Glutamatergic neuron (in vitro differentiated cells): ENCODE measurements at regions not wholly inside any gene's neighbourhood (a gene's known extent, or its start where the extent isn't known, plus 50 kb on each side); places are given as distances from the start of the nearest gene placed in this dataset.
"Not testable (repeated sequence)": the region's sequence is repeated elsewhere in the genome, so short reads cannot be mapped to it uniquely, and the experiment has no call there.

ENCODE experiments used
- DNase-seq: peaks from one replicate; pipeline ENCODE4 v3.0.0; 2022
- H3K27ac Mint-ChIP-seq: one replicate; pipeline ENCODE4 v1.8.0; 2020; ENCODE audit warnings: mild to moderate bottlenecking, mixed read lengths, inconsistent platforms; ENCODE audit not compliant: unreplicated experiment
- H3K27me3 Mint-ChIP-seq: one replicate; pipeline ENCODE4 v1.8.0; 2020; ENCODE audit warnings: mild to moderate bottlenecking, moderate library complexity, mixed read lengths, inconsistent platforms; ENCODE audit not compliant: unreplicated experiment
- H3K36me3 Mint-ChIP-seq: one replicate; pipeline ENCODE4 v1.8.0; 2020; ENCODE audit warnings: mild to moderate bottlenecking, mixed read lengths, inconsistent platforms; ENCODE audit not compliant: unreplicated experiment
- H3K4me1 Mint-ChIP-seq: one replicate; pipeline ENCODE4 v1.8.0; 2020; ENCODE audit warnings: mild to moderate bottlenecking, low read depth, mixed read lengths, inconsistent platforms; ENCODE audit not compliant: unreplicated experiment
- H3K4me3 Mint-ChIP-seq: one replicate; pipeline ENCODE4 v1.8.0; 2020; ENCODE audit warnings: mild to moderate bottlenecking, mixed read lengths, inconsistent platforms; ENCODE audit not compliant: unreplicated experiment
- H3K9me3 Mint-ChIP-seq: one replicate; pipeline ENCODE4 v1.8.0; 2020; ENCODE audit warnings: mild to moderate bottlenecking, moderate library complexity, mixed read lengths, inconsistent platforms; ENCODE audit not compliant: unreplicated experiment
- CTCF ChIP-seq: fragments of 200-600 bp; sonication (generic); IDR thresholded peaks from one replicate; pipeline ENCODE4 v1.5.0; 2021; ENCODE audit not compliant: partially characterized antibody, unreplicated experiment

GRCh38 chr2:146388757-146389156 is 1456.1 kb upstream of the ACVR2A start:
- Mint-ChIP-seq H3K36me3 (no peaks in the 10 kb centered on the region), H3K4me1 (peaks cover 8% of the 10 kb centered on the region), H3K9me3 (no peaks in the 10 kb centered on the region), H3K27me3 (no peaks in the 10 kb centered on the region), H3K27ac (no peak overlapping the region), H3K4me3 (no peak overlapping the region)
- DNase-seq, result no peak
- TF ChIP-seq CTCF, result no peak

- no peak for TF ChIP-seq CTCF
- Mint-ChIP-seq H3K27me3 (no peaks in the 10 kb centered on the region), H3K36me3 (no peaks in the 10 kb centered on the region), H3K4me3 (no peak overlapping the region), H3K4me1 (peaks cover 2% of the 10 kb centered on the region), H3K9me3 (no peaks in the 10 kb centered on the region), H3K27ac (no peak overlapping the region)
- DNase-seq, result no peak
Measured at GRCh38 chr2:146386096-146386495, 1458.7 kb upstream of the ACVR2A start.

GRCh38 chr2:146385031-146385430 is 1459.8 kb upstream of the ACVR2A start:
- H3K27me3 Mint-ChIP-seq, result no peaks in the 10 kb centered on the region
- no peak for DNase-seq
- H3K27ac Mint-ChIP-seq, result no peak overlapping the region
- H3K4me1 Mint-ChIP-seq, result peaks cover 2% of the 10 kb centered on the region
- H3K36me3 Mint-ChIP-seq, result no peaks in the 10 kb centered on the region
- TF ChIP-seq CTCF, result no peak
- H3K4me3 Mint-ChIP-seq, result no peak overlapping the region
- H3K9me3 Mint-ChIP-seq, result no peaks in the 10 kb centered on the region

GRCh38 chr2:146376511-146377064 is 1468.2 kb upstream of the ACVR2A start:
- Mint-ChIP-seq H3K4me3 (no peak overlapping the region), H3K4me1 (peaks cover 4% of the 10 kb centered on the region), H3K36me3 (no peaks in the 10 kb centered on the region), H3K27me3 (no peaks in the 10 kb centered on the region), H3K27ac (no peak overlapping the region), H3K9me3 (no peaks in the 10 kb centered on the region)
- DNase-seq, result no peak
- no peak for TF ChIP-seq CTCF

- Mint-ChIP-seq H3K4me3 (no peak overlapping the region), H3K9me3 (no peaks in the 10 kb centered on the region), H3K27me3 (no peaks in the 10 kb centered on the region), H3K27ac (no peak overlapping the region), H3K4me1 (peaks cover 4% of the 10 kb centered on the region), H3K36me3 (no peaks in the 10 kb centered on the region)
- TF ChIP-seq CTCF, result no peak
- no peak for DNase-seq
Measured at GRCh38 chr2:146374505-146374904, 1470.3 kb upstream of the ACVR2A start.

- not testable (repeated sequence) for H3K27ac Mint-ChIP-seq, DNase-seq, H3K4me1 Mint-ChIP-seq, H3K27me3 Mint-ChIP-seq, H3K4me3 Mint-ChIP-seq, H3K36me3 Mint-ChIP-seq, H3K9me3 Mint-ChIP-seq
Measured at GRCh38 chr2:146371364-146371763, 1473.5 kb upstream of the ACVR2A start.
